K562 (cell line): ENCODE measurements at regions not wholly inside any gene's neighbourhood (a gene's known extent, or its start where the extent isn't known, plus 50 kb on each side); places are given as distances from the start of the nearest gene placed in this dataset.

Source experiments
- CC2D1A ChIP-seq: fragments of 450-650 bp; IDR thresholded peaks from 2 replicates; pipeline ENCODE4 v1.6.1; 2017; ENCODE audit warnings: mild to moderate bottlenecking
- CTCFL ChIP-seq: IDR thresholded peaks from 2 replicates; pipeline ENCODE4 v1.6.1; 2011; ENCODE audit warnings: borderline replicate concordance, low read depth, mild to moderate bottlenecking, moderate library complexity, low read length; ENCODE audit not compliant: insufficient read depth, poor library complexity, severe bottlenecking
- E2F3 ChIP-seq: fragments of 250-450 bp; sonication (Bioruptor Pico); IDR thresholded peaks from 2 replicates; pipeline ENCODE4 v1.4.0; 2020; ENCODE audit warnings: mild to moderate bottlenecking
- ERF ChIP-seq: fragments of 450-650 bp; formaldehyde crosslinking; IDR thresholded peaks from 2 replicates; pipeline ENCODE4 v1.4.0; 2020; ENCODE audit warnings: mild to moderate bottlenecking, mixed read lengths
- KDM4B ChIP-seq, 2 experiments: fragments of 450-650 bp in 1 of 2; sonication (generic) in 1 of 2; IDR thresholded peaks; 2 replicates each; pipeline ENCODE4 v1.6.1; 2016 to 2017; ENCODE audit warnings: borderline replicate concordance in 2 of 2, antibody characterized with exemption in 1 of 2, low read depth in 1 of 2, mild to moderate bottlenecking in 1 of 2
- MNT ChIP-seq, 2 experiments: fragments of 450-650 bp; conservative IDR thresholded peaks; 2 replicates each; pipeline ENCODE4 v1.6.1; 2017; ENCODE audit warnings: mild to moderate bottlenecking in 2 of 2, moderate library complexity in 2 of 2
- NBN ChIP-seq: fragments of 450-650 bp; IDR thresholded peaks from 2 replicates; pipeline ENCODE4 v1.6.1; 2016; ENCODE audit warnings: low read depth, mild to moderate bottlenecking
- PHB ChIP-seq: fragments of 250-450 bp; sonication (Bioruptor Pico); IDR thresholded peaks from 2 replicates; pipeline ENCODE4 v1.5.0; 2021
- PHTF2 ChIP-seq: fragments of 250-450 bp; sonication (Bioruptor Pico); IDR thresholded peaks from 2 replicates; pipeline ENCODE4 v1.5.0; 2021; ENCODE audit warnings: mild to moderate bottlenecking
- POU5F1 ChIP-seq: fragments of 150-350 bp; IDR thresholded peaks from 2 replicates; pipeline ENCODE4 v1.6.1; 2014; ENCODE audit warnings: borderline replicate concordance, low read length, low read depth, mild to moderate bottlenecking; ENCODE audit not compliant: partially characterized antibody
- PTBP1 ChIP-seq: fragments of 200-400 bp; formaldehyde crosslinking; IDR thresholded peaks from 2 replicates; pipeline ENCODE4 v1.6.1; 2017; ENCODE audit warnings: low read depth, low read length
- ZBTB1 ChIP-seq: sonication (generic); formaldehyde crosslinking; IDR thresholded peaks from 2 replicates; pipeline ENCODE4 v1.8.1; 2023; ENCODE audit warnings: missing genetic modification reagents, low read depth, mild to moderate bottlenecking, borderline replicate concordance
- ZBTB9 ChIP-seq: fragments of 450-650 bp; formaldehyde crosslinking; IDR thresholded peaks from 2 replicates; pipeline ENCODE4 v1.4.0; 2020; ENCODE audit warnings: mild to moderate bottlenecking, moderate library complexity

- TF ChIP-seq PHTF2 (CRISPR knock-in tag), result no peak
- no peak for TF ChIP-seq CC2D1A
- TF ChIP-seq PHB (CRISPR knock-in tag), result no peak
- no peak for TF ChIP-seq POU5F1
- TF ChIP-seq NBN, result no peak
- TF ChIP-seq CTCFL, result no peak
- TF ChIP-seq E2F3 (CRISPR knock-in tag), result no peak
- no peak for TF ChIP-seq ZBTB1
- TF ChIP-seq PTBP1, result no peak
- no peak for TF ChIP-seq ZBTB9 (CRISPR knock-in tag)
- no peak for TF ChIP-seq KDM4B (IDR thresholded peaks at IDR 0.05; ENCODE audit: borderline replicate concordance in 2 of 2, low read depth in 1 of 2)
- no peak for TF ChIP-seq ERF (CRISPR knock-in tag)
- TF ChIP-seq MNT (conservative IDR thresholded peaks at IDR 0.05), result no peak
Observed at GRCh38 chr11:80844110-80844819, 1403.4 kb upstream of the TENM4 start (continued).
